HCT116 (cell line): ENCODE measurements at regions not wholly inside any gene's neighbourhood (a gene's known extent, or its start where the extent isn't known, plus 50 kb on each side); places are given as distances from the start of the nearest gene placed in this dataset.

Experiments used
- ATAC-seq: fragments of 200-7000 bp; cut with Tn5 transposase; 2 replicates; pipeline ENCODE4 v1.9.1; 2020; ENCODE audit warnings: mild to moderate bottlenecking, moderate library complexity
- BruUV-seq: library from RNA; stranded (reverse); fragments of 400-500 nt; replicated peaks from 2 replicates; lab custom pipeline; 2021; lab: Mats Ljungman, UMichigan
- CTCF ChIA-PET: fragments of 300-600 bp; sonication (Branson Sonifier 250); formaldehyde crosslinking; loops from one replicate; lab custom pipeline; 2021; ENCODE audit warnings: antibody characterized with exemption; lab: Charles Lee
- POLR2A ChIA-PET: fragments of 300-600, 350-600 bp; sonication (Branson Sonifier 250); formaldehyde crosslinking; loops from one replicate; lab custom pipeline; 2021; ENCODE audit warnings: antibody characterized with exemption; lab: Charles Lee
- RAD21 ChIA-PET, 2 experiments: fragments of 300-600 bp; sonication (Branson Sonifier 250); formaldehyde crosslinking; loops; one replicate each; lab custom pipeline; 2023; ENCODE audit warnings: low total read pairs in 2 of 2; ENCODE audit not compliant: uncharacterized antibody in 2 of 2, unreplicated experiment in 2 of 2, low non-redundant PET in 1 of 2; lab: Charles Lee
- DNase-seq: peaks from one replicate; pipeline ENCODE4 v3.0.0-alpha.2; 2010; ENCODE audit warnings: low read depth, low spot score
- H2AFZ ChIP-seq: fragments of 200-600 bp; shearing (Covaris generic), sonication (generic); 2 replicates; pipeline ENCODE4 v1.6.1; 2017; ENCODE audit warnings: low read depth, mixed run types, mixed read lengths, antibody characterized with exemption, low read length; ENCODE audit not compliant: poor library complexity, severe bottlenecking
- H3K27ac ChIP-seq: 2 replicates; pipeline ENCODE4 v1.5.1; 2012; ENCODE audit warnings: low read depth, low read length
- H3K27me3 ChIP-seq: fragments of 200-600 bp; sonication (generic); 2 replicates; pipeline ENCODE4 v1.6.1; 2016; ENCODE audit warnings: mixed run types, low read length, mixed read lengths; ENCODE audit not compliant: insufficient read depth
- H3K36me3 ChIP-seq, 2 experiments: fragments of 200-500 bp in 1 of 2; fragments of 200-600 bp in 1 of 2; sonication (Bioruptor generic) in 1 of 2; sonication (generic) in 1 of 2; 2 replicates each; pipeline versions ENCODE4 v1.5.1 to v1.6.1; 2014 to 2016; ENCODE audit warnings: low read length in 2 of 2, inconsistent platforms in 1 of 2, mixed read lengths in 1 of 2, mixed run types in 1 of 2; ENCODE audit not compliant: insufficient read depth in 2 of 2, control insufficient read depth in 1 of 2
- H3K4me1 ChIP-seq, 2 experiments: fragments of 200-600 bp in 1 of 2; sonication (generic) in 1 of 2; 2 replicates each; pipeline versions ENCODE4 v1.5.1 to v1.6.1; 2012 to 2017; ENCODE audit warnings: low read length in 2 of 2, inconsistent platforms in 1 of 2, mild to moderate bottlenecking in 1 of 2, mixed read lengths in 1 of 2, mixed run types in 1 of 2, moderate library complexity in 1 of 2; ENCODE audit not compliant: insufficient read depth in 2 of 2, control insufficient read depth in 1 of 2
- H3K4me2 ChIP-seq: fragments of 200-600 bp; sonication (generic); 2 replicates; pipeline ENCODE4 v1.6.1; 2017; ENCODE audit warnings: mixed run types, low read length, mixed read lengths
- H3K4me3 ChIP-seq, 2 experiments: fragments of 200-600 bp in 1 of 2; sonication (generic) in 1 of 2; replicated peaks in 1 of 2; 2 replicates each; pipeline ENCODE4 v1.5.1; 2011 to 2016; ENCODE audit warnings: low read length in 2 of 2, control low read depth in 1 of 2, low read depth in 1 of 2, mild to moderate bottlenecking in 1 of 2, mixed read lengths in 1 of 2, mixed run types in 1 of 2
- H3K79me2 ChIP-seq: fragments of 200-600 bp; sonication (generic); 2 replicates; pipeline ENCODE4 v1.6.1; 2017; ENCODE audit warnings: mild to moderate bottlenecking, mixed run types, low read length, moderate library complexity, mixed read lengths; ENCODE audit not compliant: insufficient read depth
- H3K9ac ChIP-seq: fragments of 200-600 bp; sonication (generic); 2 replicates; pipeline ENCODE4 v1.6.1; 2016; ENCODE audit warnings: low read length, mixed read lengths
- H3K9me2 ChIP-seq: fragments of 200-600 bp; sonication (generic), shearing (Covaris generic); 2 replicates; pipeline ENCODE4 v1.6.1; 2017; ENCODE audit warnings: mixed run types, mild to moderate bottlenecking, moderate library complexity; ENCODE audit not compliant: insufficient read depth
- H3K9me3 ChIP-seq, 2 experiments: fragments of 200-500 bp in 1 of 2; fragments of 200-600 bp in 1 of 2; sonication (Bioruptor generic) in 1 of 2; sonication (generic) in 1 of 2; 2 replicates each; pipeline ENCODE4 v1.6.1; 2014 to 2017; ENCODE audit warnings: low read length in 2 of 2, mixed read lengths in 2 of 2, inconsistent platforms in 1 of 2, low read depth in 1 of 2, mild to moderate bottlenecking in 1 of 2, mixed run types in 1 of 2, moderate library complexity in 1 of 2; ENCODE audit not compliant: control insufficient read depth in 1 of 2, insufficient read depth in 1 of 2
- H4K20me1 ChIP-seq: fragments of 200-600 bp; sonication (generic), shearing (Covaris generic); 2 replicates; pipeline ENCODE4 v1.6.1; 2017; ENCODE audit warnings: mixed run types, mild to moderate bottlenecking, moderate library complexity; ENCODE audit not compliant: insufficient read depth
- CEBPB ChIP-seq: IDR thresholded peaks from 2 replicates; pipeline ENCODE4 v1.6.1; 2012; ENCODE audit warnings: low read depth
- ELF1 ChIP-seq: IDR thresholded peaks from 2 replicates; pipeline ENCODE4 v1.6.1; 2012; ENCODE audit warnings: low read depth, borderline replicate concordance
- EZH2phosphoT487 ChIP-seq: fragments of 200-600 bp; IDR thresholded peaks from 2 replicates; pipeline ENCODE4 v1.6.1; 2018; ENCODE audit warnings: antibody characterized with exemption, borderline replicate concordance
- POLR2AphosphoS5 ChIP-seq: IDR thresholded peaks from 2 replicates; pipeline ENCODE4 v1.6.1; 2011; ENCODE audit warnings: mild to moderate bottlenecking, low read depth, low read length, moderate library complexity
- SIN3A ChIP-seq: IDR thresholded peaks from 2 replicates; pipeline ENCODE4 v1.6.1; 2012; ENCODE audit warnings: low read depth
- SRF ChIP-seq: IDR thresholded peaks from 2 replicates; pipeline ENCODE4 v1.6.1; 2012; ENCODE audit warnings: low read depth
- TCF7L2 ChIP-seq: IDR thresholded peaks from 2 replicates; pipeline ENCODE4 v1.7.0; 2011; ENCODE audit warnings: borderline replicate concordance, inconsistent platforms; ENCODE audit not compliant: insufficient read depth, insufficient read length; ENCODE audit errors: extremely low read depth
- ZBTB33 ChIP-seq: IDR thresholded peaks from 2 replicates; pipeline ENCODE4 v1.6.1; 2011; ENCODE audit warnings: mild to moderate bottlenecking, low read length, moderate library complexity; ENCODE audit not compliant: insufficient replicate concordance; ENCODE audit errors: extremely low read depth
- ZNF274 ChIP-seq: fragments of 200-500 bp; sonication (Bioruptor generic); IDR thresholded peaks from 2 replicates; pipeline ENCODE4 v1.6.1; 2014; ENCODE audit warnings: mild to moderate bottlenecking, low read depth, low read length, inconsistent platforms
- intact Hi-C: fragments of 100-400 bp; cut with micrococcal nuclease; formaldehyde crosslinking; loops from 2 replicates; pipeline ENCODE4 v1.10.0; 2022
- TF ChIP-seq, protein P1 (sequence below): IDR thresholded peaks from 2 replicates; pipeline ENCODE4 v1.6.1; 2012

- no peaks in the 10 kb centered on the region for H4K20me1 ChIP-seq
- DNase-seq (no peak), ATAC-seq (no peak)
- no peaks in the 10 kb centered on the region for H3K9me3 ChIP-seq
- no peaks in the 10 kb centered on the region for H3K79me2 ChIP-seq
- H3K9ac ChIP-seq, result no peak overlapping the region
- no peaks in the 10 kb centered on the region for H3K36me3 ChIP-seq
- ChIA-PET CTCF (interaction anchor here (0.9 to 1.3 kb wide), 2 partner anchors 14 to 794 kb away, joined by 3 to 4 read pairs; no protein-coding TSS in a partner anchor), POLR2A (no interaction called here), RAD21 (no interaction called here)
- no TSS peak for BruUV-seq
- H3K27ac ChIP-seq, result no peak overlapping the region
- H3K27me3 ChIP-seq, result no peaks in the 10 kb centered on the region
- no peak overlapping the region for H3K4me2 ChIP-seq
- no peaks in the 10 kb centered on the region for H3K9me2 ChIP-seq
- TF ChIP-seq ZNF274 (no peak), EZH2phosphoT487 (no peak), ZBTB33 (no peak), ELF1 (no peak), POLR2AphosphoS5 (no peak), CEBPB (no peak), SIN3A (no peak), SRF (no peak), TCF7L2 (no peak)
- TF ChIP-seq, protein P1, sequence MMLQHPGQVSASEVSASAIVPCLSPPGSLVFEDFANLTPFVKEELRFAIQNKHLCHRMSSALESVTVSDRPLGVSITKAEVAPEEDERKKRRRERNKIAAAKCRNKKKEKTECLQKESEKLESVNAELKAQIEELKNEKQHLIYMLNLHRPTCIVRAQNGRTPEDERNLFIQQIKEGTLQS, result no peak
- no peak overlapping the region for H3K4me3 ChIP-seq
- peak overlapping the region; percentile 2 for H2AFZ ChIP-seq
- intact Hi-C loops, result loop anchor here (5.0 kb wide), 1 partner anchor 795 kb away; no protein-coding TSS in a partner anchor
- H3K4me1 ChIP-seq, result peaks cover 9 to 10% of the 10 kb centered on the region in 2 experiments; a peak in 3 of 4 replicates
These were observed 56.6 kb upstream of the RAB18 start for GRCh38 chr10:27447540-27447939.
